ENCODE measurements at regions not wholly inside any gene's neighbourhood (a gene's known extent, or its start where the extent isn't known, plus 50 kb on each side); places are given as distances from the start of the nearest gene placed in this dataset.

DNA sequence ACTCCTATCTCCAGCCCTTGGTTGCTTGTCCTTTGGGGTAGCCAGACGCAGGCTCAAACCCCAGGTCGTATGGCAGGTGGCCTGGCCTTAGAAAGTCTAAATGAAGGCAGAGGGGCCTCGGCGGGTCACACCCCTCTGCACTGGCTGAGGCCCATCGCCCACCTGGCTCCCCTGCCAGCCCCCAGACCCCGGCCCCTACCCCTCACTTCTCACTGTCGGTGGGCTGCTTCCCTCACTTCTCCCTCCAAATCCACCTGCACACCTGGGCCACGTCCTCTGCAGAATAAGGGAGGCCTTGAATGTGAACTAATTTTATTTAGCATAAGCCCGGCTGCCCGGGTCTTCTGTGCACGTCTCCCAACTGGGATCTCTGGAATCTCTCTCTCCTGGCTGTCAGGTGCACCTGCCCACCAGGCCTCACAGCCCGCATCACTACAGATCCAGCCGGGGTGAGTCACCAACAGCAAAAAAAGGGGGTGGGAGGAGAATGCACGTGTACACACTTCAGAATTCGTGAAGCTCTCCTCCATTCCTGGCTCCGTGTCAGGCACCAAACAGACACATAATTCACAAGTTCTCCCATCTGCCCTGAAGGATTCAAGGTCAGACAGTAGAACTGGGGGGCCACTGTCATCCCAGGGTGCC, 107.5 kb upstream of the SIM2 start:
- Histone ChIP-seq H3K27me3 (ENCODE audit: low read length) (no peaks in the 10 kb centered on the region), H3K36me3 (ENCODE audit: low read length) (no peaks in the 10 kb centered on the region), H3F3A (ENCODE audit: insufficient read depth) (no peaks in the 10 kb centered on the region), H4K20me1 (ENCODE audit: low read depth, low read length) (no peaks in the 10 kb centered on the region), H3K9me3 (ENCODE audit: insufficient read depth, low read length) (no peaks in the 10 kb centered on the region), H2AFZ (ENCODE audit: low read depth, low read length, severe bottlenecking) (no peak overlapping the region), H3K4me2 (ENCODE audit: low read depth, low read length, poor library complexity, severe bottlenecking) (no peak overlapping the region), H3K79me2 (ENCODE audit: insufficient read depth, low read length) (no peaks in the 10 kb centered on the region), H3K9me2 (replicated peaks; ENCODE audit: insufficient read depth, low read length) (no peaks in the 10 kb centered on the region), H3K4me3 (ENCODE audit: insufficient read depth, low read length, poor library complexity, severe bottlenecking) (no peak overlapping the region), H3K9ac (ENCODE audit: low read length) (no peak overlapping the region), H3K27ac (ENCODE audit: low read depth, low read length) (no peak overlapping the region)
- TF ChIP-seq EZH2phosphoT487 (conservative IDR thresholded peaks at IDR 0.05; ENCODE audit: low read length) (no peak), CTCF (IDR thresholded peaks at IDR 0.05; ENCODE audit: insufficient read depth, low read length, poor library complexity, severe bottlenecking) (no peak)

- Histone ChIP-seq H3K27me3 (ENCODE audit: low read length) (0 out of 2 replicates have a peak, but pooled peaks cover 6% of the 10 kb centered on the region), H3K79me2 (ENCODE audit: insufficient read depth, low read length) (no peaks in the 10 kb centered on the region), H4K20me1 (ENCODE audit: low read depth, low read length) (no peaks in the 10 kb centered on the region), H3K27ac (ENCODE audit: low read depth, low read length) (no peak overlapping the region), H3K9ac (ENCODE audit: low read length) (no peak overlapping the region), H3K9me3 (ENCODE audit: insufficient read depth, low read length) (no peaks in the 10 kb centered on the region), H2AFZ (ENCODE audit: low read depth, low read length, severe bottlenecking) (no peak overlapping the region), H3F3A (ENCODE audit: insufficient read depth) (no peaks in the 10 kb centered on the region), H3K9me2 (replicated peaks; ENCODE audit: insufficient read depth, low read length) (no peaks in the 10 kb centered on the region), H3K36me3 (ENCODE audit: low read length) (no peaks in the 10 kb centered on the region), H3K4me2 (ENCODE audit: low read depth, low read length, poor library complexity, severe bottlenecking) (no peak overlapping the region), H3K4me3 (ENCODE audit: insufficient read depth, low read length, poor library complexity, severe bottlenecking) (no peak overlapping the region)
- TF ChIP-seq CTCF (IDR thresholded peaks at IDR 0.05; ENCODE audit: insufficient read depth, low read length, poor library complexity, severe bottlenecking) = no peak
- no peak for TF ChIP-seq EZH2phosphoT487 (conservative IDR thresholded peaks at IDR 0.05; ENCODE audit: low read length)
Observed at GRCh38 chr21:36596174-36596573, 102.7 kb upstream of the SIM2 start.

DNA sequence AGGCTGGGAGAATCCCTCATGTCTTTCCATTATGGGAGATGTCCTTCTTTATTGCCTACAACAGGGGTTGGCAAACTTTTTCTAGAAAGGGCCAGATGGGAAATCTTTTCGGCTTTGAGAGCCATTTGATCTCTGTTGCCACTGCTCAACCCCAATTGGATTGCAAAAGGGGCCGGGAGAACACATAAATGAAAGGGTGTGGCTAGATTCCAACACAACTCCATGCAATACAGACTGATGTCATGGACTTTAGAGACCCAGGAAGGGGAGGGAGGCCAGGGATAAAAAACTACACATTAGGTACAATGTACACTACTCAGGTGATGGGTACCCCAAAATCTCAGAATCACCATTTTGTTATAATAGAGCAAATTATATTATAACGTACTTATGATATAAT, 97.6 kb upstream of the SIM2 start:
- Histone ChIP-seq H3K4me2 (ENCODE audit: low read depth, low read length, poor library complexity, severe bottlenecking) (no peak overlapping the region), H3F3A (ENCODE audit: insufficient read depth) (no peaks in the 10 kb centered on the region), H3K9me3 (ENCODE audit: insufficient read depth, low read length) (no peaks in the 10 kb centered on the region), H3K27ac (ENCODE audit: low read depth, low read length) (no peak overlapping the region), H2AFZ (ENCODE audit: low read depth, low read length, severe bottlenecking) (no peak overlapping the region), H3K4me3 (ENCODE audit: insufficient read depth, low read length, poor library complexity, severe bottlenecking) (no peak overlapping the region), H3K9me2 (replicated peaks; ENCODE audit: insufficient read depth, low read length) (no peaks in the 10 kb centered on the region), H4K20me1 (ENCODE audit: low read depth, low read length) (no peaks in the 10 kb centered on the region), H3K36me3 (ENCODE audit: low read length) (no peaks in the 10 kb centered on the region), H3K9ac (ENCODE audit: low read length) (no peak overlapping the region), H3K79me2 (ENCODE audit: insufficient read depth, low read length) (no peaks in the 10 kb centered on the region), H3K27me3 (ENCODE audit: low read length) (0 out of 2 replicates have a peak, but pooled peaks cover 6% of the 10 kb centered on the region)
- no peak for TF ChIP-seq CTCF (IDR thresholded peaks at IDR 0.05; ENCODE audit: insufficient read depth, low read length, poor library complexity, severe bottlenecking)
- no peak for TF ChIP-seq EZH2phosphoT487 (conservative IDR thresholded peaks at IDR 0.05; ENCODE audit: low read length)
